Pancreas (tissue), 10 donors: ENCODE measurements at regions not wholly inside any gene's neighbourhood (a gene's known extent, or its start where the extent isn't known, plus 50 kb on each side); places are given as distances from the start of the nearest gene placed in this dataset.

Experiments
- ATAC-seq, 4 donors: fragments of 200-7000 bp; cut with Tn5 transposase; one replicate each; pipeline versions ENCODE4 v1.8.0 to v1.9.1; 2020; ENCODE audit warnings: mild to moderate bottlenecking in 4 of 4, moderate library complexity in 4 of 4
- DNase-seq, 6 donors: peaks; one replicate each; pipeline ENCODE4 v3.0.0-alpha.2; 2020
- FAIRE-seq: peaks from 2 replicates; lab custom pipeline; 2012; peaks lifted over from hg19 to GRCh38; lab: Jason Lieb, UNC
- H3K27ac ChIP-seq, 4 donors: fragments of 200-600 bp; sonication (generic); 1 replicate in 3 of 4; 2 replicates in 1 of 4; pipeline versions ENCODE4 v1.5.0 to v1.8.0; 2020
- H3K27me3 ChIP-seq, 4 donors: fragments of 200-600 bp; one replicate each; pipeline ENCODE4 v1.8.0; 2021
- H3K36me3 ChIP-seq, 3 donors: fragments of 200-600 bp; sonication (generic) in 1 of 3; one replicate each; pipeline versions ENCODE4 v1.5.0 to v1.8.0; 2020 to 2021
- H3K4me1 ChIP-seq, 3 donors: fragments of 200-600 bp; one replicate each; pipeline ENCODE4 v1.8.0; 2021
- H3K4me3 ChIP-seq, 4 donors: fragments of 200-600 bp; sonication (generic) in 2 of 4; one replicate each; pipeline versions ENCODE4 v1.5.0 to v1.8.0; 2020 to 2021
- H3K9me3 ChIP-seq, 4 donors: fragments of 200-600 bp; one replicate each; pipeline ENCODE4 v1.8.0; 2021
- CTCF ChIP-seq, 4 donors: fragments of 200-600 bp; sonication (generic) in 3 of 4; IDR thresholded peaks; one replicate each; pipeline versions ENCODE4 v1.5.0 to v1.8.0; 2021; ENCODE audit warnings: antibody characterized with exemption in 4 of 4
- WGBS, 2 donors: extraction: QIAGEN DNeasy Blood & Tissue Kit; methylation state at CpG; one replicate each; pipeline ENCODE4 v1.1.7; 2013; 5-methylcytosine and 5-hydroxymethylcytosine counted together
- intact Hi-C, 3 donors: fragments of 100-400 bp; cut with DNase I; formaldehyde crosslinking; loops; one replicate each; pipeline versions ENCODE4 v1.11.1 to v1.14.2; 2022
- donor health status: healthy with polysubstance abuse.
- donor health status: DM: no; HTN: no; CAD: no; lungs with moderate emphysema.
- donor health status: DM: no; HTN: no; CAD: no.
- donor health status: control.
- donor health status: control.
- donor health status: Bipolar disorder and iron deficiency.
- donor health status: DM: yes; HTN: yes; CAD: no.
- donor health status: DM: no; HTN: no; CAD: no.
- donor health status: DM: no; HTN: no; CAD: no.
- donor health status: DM: yes; HTN: yes; CAD: no.

- H3K36me3 ChIP-seq, result no peaks in the 10 kb centered on the region
- intact Hi-C loops, result no loop called here
- ATAC-seq (peak; percentile 87 to 95 (median 92)), FAIRE-seq (no peak), DNase-seq (peak in 5 of 6 donors; percentile 74 to 83 (median 81))
- no peaks in the 10 kb centered on the region for H3K27me3 ChIP-seq
- H3K9me3 ChIP-seq, result no peaks in the 10 kb centered on the region
- H3K4me1 ChIP-seq, result peaks cover 6 to 20% (median 19%) of the 10 kb centered on the region in 3 donors
- WGBS, 2 donors, result 10 to 11% methylated on average over 13 of the region's 13 CpGs
- peak overlapping the region in 2 of 4 donors; percentile 15 to 16 for H3K4me3 ChIP-seq
- peak overlapping the region; percentile 49 to 91 (median 72) for H3K27ac ChIP-seq
- TF ChIP-seq CTCF (IDR thresholded peaks at IDR 0.05), result no peak
Measured at GRCh38 chr18:22084547-22084946, 84.8 kb upstream of the GATA6 start.

- WGBS, 2 donors, result 91 to 92% methylated on average over 4 of the region's 4 CpGs
Measured at GRCh38 chr18:22086973-22087372, 82.4 kb upstream of the GATA6 start.

GRCh38 chr18:22088029-22088428, 81.4 kb upstream of the GATA6 start:
- H3K9me3 ChIP-seq, result no peaks in the 10 kb centered on the region
- intact Hi-C loops, result no loop called here
- ATAC-seq, result peak; percentile 65 to 76 (median 72)
- peak in 5 of 6 donors; percentile 62 to 82 (median 67) for DNase-seq
- 18 to 21% methylated on average over 7 of the region's 7 CpGs for WGBS, 2 donors
- no peak overlapping the region for H3K4me3 ChIP-seq
- H3K27ac ChIP-seq, result peak overlapping the region in 2 of 4 donors; percentile 30 to 35
- no peak for TF ChIP-seq CTCF (IDR thresholded peaks at IDR 0.05)
- H3K36me3 ChIP-seq, result no peaks in the 10 kb centered on the region
- H3K27me3 ChIP-seq, result no peaks in the 10 kb centered on the region
- peaks cover 0 to 14% (median 8%) of the 10 kb centered on the region in 3 donors for H3K4me1 ChIP-seq
- FAIRE-seq, result no peak

More at GRCh38 chr18:22086973-22087372, 82.4 kb upstream of the GATA6 start:
- intact Hi-C loops, result no loop called here
- no peak for FAIRE-seq
- DNase-seq, result no peak
- no peak for ATAC-seq
- H3K36me3 ChIP-seq, result no peaks in the 10 kb centered on the region
- TF ChIP-seq CTCF (IDR thresholded peaks at IDR 0.05), result no peak
- no peaks in the 10 kb centered on the region for H3K27me3 ChIP-seq
- no peak overlapping the region for H3K27ac ChIP-seq
- no peak overlapping the region for H3K4me3 ChIP-seq
- H3K4me1 ChIP-seq, result peaks cover 0 to 14% (median 8%) of the 10 kb centered on the region in 3 donors
- no peaks in the 10 kb centered on the region for H3K9me3 ChIP-seq

GRCh38 chr18:22088996-22089640, 80.3 kb upstream of the GATA6 start:
- no peak overlapping the region for H3K27ac ChIP-seq
- no peaks in the 10 kb centered on the region for H3K9me3 ChIP-seq
- no peak for TF ChIP-seq CTCF (IDR thresholded peaks at IDR 0.05)
- no peaks in the 10 kb centered on the region for H3K27me3 ChIP-seq
- ATAC-seq, result no peak
- H3K36me3 ChIP-seq, result no peaks in the 10 kb centered on the region
- FAIRE-seq, result no peak
- intact Hi-C loops, result no loop called here
- H3K4me1 ChIP-seq, result peaks cover 0 to 8% (median 3%) of the 10 kb centered on the region in 3 donors
- 94 to 95% methylated on average over 12 of the region's 12 CpGs for WGBS, 2 donors
- no peak for DNase-seq
- H3K4me3 ChIP-seq, result no peak overlapping the region

GRCh38 chr18:22091341-22091740, 78.0 kb upstream of the GATA6 start:
- no peak for FAIRE-seq
- TF ChIP-seq CTCF (IDR thresholded peaks at IDR 0.05), result no peak

More at GRCh38 chr18:22091341-22091740, 78.0 kb upstream of the GATA6 start:
- Histone ChIP-seq H3K27me3 (no peaks in the 10 kb centered on the region), H3K27ac (no peak overlapping the region), H3K4me1 (peaks cover 0 to 2% (median 0%) of the 10 kb centered on the region in 3 donors), H3K9me3 (no peaks in the 10 kb centered on the region), H3K4me3 (no peak overlapping the region), H3K36me3 (no peaks in the 10 kb centered on the region)
- ATAC-seq, result no peak
- no peak for DNase-seq
- WGBS, 2 donors, result 94 to 95% methylated on average over 2 of the region's 2 CpGs
- intact Hi-C loops, result no loop called here
